ENCODE measurements at regions not wholly inside any gene's neighbourhood (a gene's known extent, or its start where the extent isn't known, plus 50 kb on each side); places are given as distances from the start of the nearest gene placed in this dataset.

GRCh38 chr9:15103290-15103689 is 193.1 kb upstream of the FREM1 start:
- Histone ChIP-seq H3K4me2 (ENCODE audit: low read length) (no peak overlapping the region), H3K9me3 (ENCODE audit: low read length) (no peaks in the 10 kb centered on the region), H3K79me2 (ENCODE audit: insufficient read depth, low read depth, low read length) (no peaks in the 10 kb centered on the region), H3K36me3 (ENCODE audit: insufficient read depth, low read length) (no peaks in the 10 kb centered on the region), H2AFZ (ENCODE audit: low read length) (no peak overlapping the region), H3K4me3 (ENCODE audit: low read depth, low read length, poor library complexity, severe bottlenecking) (no peak overlapping the region), H3K27ac (ENCODE audit: low read depth, low read length, poor library complexity, severe bottlenecking) (no peak overlapping the region), H3K4me1 (ENCODE audit: insufficient read depth, low read length, poor library complexity, severe bottlenecking) (no peaks in the 10 kb centered on the region), H4K20me1 (ENCODE audit: insufficient read depth, low read length) (no peaks in the 10 kb centered on the region), H3K9me2 (ENCODE audit: insufficient read depth, low read length) (no peaks in the 10 kb centered on the region)
- DNase-seq (ENCODE audit: low spot score): no peak
- POLR2A ChIA-PET: no interaction called here
- TF ChIP-seq EZH2phosphoT487 (IDR thresholded peaks at IDR 0.05; ENCODE audit: borderline replicate concordance, low read depth, low read length) (no peak), CTCF (conservative IDR thresholded peaks at IDR 0.05; ENCODE audit: low read length) (no peak)
- no TSS peak for BruUV-seq (replicated peaks)
- intact Hi-C loops (cut with micrococcal nuclease; ENCODE audit: unreplicated experiment): no loop called here
- CTCF ChIA-PET (ENCODE audit: unreplicated experiment): interaction anchor here (0.5 kb wide), 1 partner anchor 756 kb away, joined by 4 read pairs; no protein-coding TSS in a partner anchor

GRCh38 chr9:15101095-15101494 is 190.9 kb upstream of the FREM1 start:
- no peaks in the 10 kb centered on the region for H4K20me1 ChIP-seq (ENCODE audit: insufficient read depth, low read length)
- intact Hi-C loops (cut with micrococcal nuclease; ENCODE audit: unreplicated experiment): no loop called here
- H2AFZ ChIP-seq (ENCODE audit: low read length): no peak overlapping the region
- H3K4me1 ChIP-seq (ENCODE audit: insufficient read depth, low read length, poor library complexity, severe bottlenecking): no peaks in the 10 kb centered on the region
- no peaks in the 10 kb centered on the region for H3K79me2 ChIP-seq (ENCODE audit: insufficient read depth, low read depth, low read length)
- ChIA-PET POLR2A (interaction anchor here (0.6 kb wide), 1 partner anchor 319 kb away, joined by 3 read pairs; no protein-coding TSS in a partner anchor), CTCF (ENCODE audit: unreplicated experiment) (no interaction called here)
- H3K4me2 ChIP-seq (ENCODE audit: low read length): no peak overlapping the region
- H3K9me2 ChIP-seq (ENCODE audit: insufficient read depth, low read length): no peaks in the 10 kb centered on the region
- no peak for DNase-seq (ENCODE audit: low spot score)
- TF ChIP-seq CTCF (conservative IDR thresholded peaks at IDR 0.05; ENCODE audit: low read length) (no peak), EZH2phosphoT487 (IDR thresholded peaks at IDR 0.05; ENCODE audit: borderline replicate concordance, low read depth, low read length) (no peak)
- no peak overlapping the region for H3K27ac ChIP-seq (ENCODE audit: low read depth, low read length, poor library complexity, severe bottlenecking)
- H3K36me3 ChIP-seq (ENCODE audit: insufficient read depth, low read length): no peaks in the 10 kb centered on the region
- BruUV-seq (replicated peaks): no TSS peak
- no peaks in the 10 kb centered on the region for H3K9me3 ChIP-seq (ENCODE audit: low read length)
- no peak overlapping the region for H3K4me3 ChIP-seq (ENCODE audit: low read depth, low read length, poor library complexity, severe bottlenecking)

- intact Hi-C loops (cut with micrococcal nuclease; ENCODE audit: unreplicated experiment): no loop called here
- no peaks in the 10 kb centered on the region for H4K20me1 ChIP-seq (ENCODE audit: insufficient read depth, low read length)
- no peak for TF ChIP-seq CTCF (conservative IDR thresholded peaks at IDR 0.05; ENCODE audit: low read length)
- TF ChIP-seq EZH2phosphoT487 (IDR thresholded peaks at IDR 0.05; ENCODE audit: borderline replicate concordance, low read depth, low read length): no peak
- H3K9me2 ChIP-seq (ENCODE audit: insufficient read depth, low read length): no peaks in the 10 kb centered on the region
- H3K4me2 ChIP-seq (ENCODE audit: low read length): no peak overlapping the region
- no peaks in the 10 kb centered on the region for H3K36me3 ChIP-seq (ENCODE audit: insufficient read depth, low read length)
- no TSS peak for BruUV-seq (replicated peaks)
- H3K27ac ChIP-seq (ENCODE audit: low read depth, low read length, poor library complexity, severe bottlenecking): no peak overlapping the region
- no peak for DNase-seq (ENCODE audit: low spot score)
- CTCF ChIA-PET (ENCODE audit: unreplicated experiment): no interaction called here
- POLR2A ChIA-PET: no interaction called here
- H3K4me3 ChIP-seq (ENCODE audit: low read depth, low read length, poor library complexity, severe bottlenecking): no peak overlapping the region
- H3K79me2 ChIP-seq (ENCODE audit: insufficient read depth, low read depth, low read length): no peaks in the 10 kb centered on the region
- H3K4me1 ChIP-seq (ENCODE audit: insufficient read depth, low read length, poor library complexity, severe bottlenecking): no peaks in the 10 kb centered on the region
- no peaks in the 10 kb centered on the region for H3K9me3 ChIP-seq (ENCODE audit: low read length)
- H2AFZ ChIP-seq (ENCODE audit: low read length): no peak overlapping the region
Observed at GRCh38 chr9:15100571-15100970, 190.3 kb upstream of the FREM1 start.

Data from OCI-LY7 (cell line).